ENCODE measurements at regions not wholly inside any gene's neighbourhood (a gene's known extent, or its start where the extent isn't known, plus 50 kb on each side); places are given as distances from the start of the nearest gene placed in this dataset.

DNA sequence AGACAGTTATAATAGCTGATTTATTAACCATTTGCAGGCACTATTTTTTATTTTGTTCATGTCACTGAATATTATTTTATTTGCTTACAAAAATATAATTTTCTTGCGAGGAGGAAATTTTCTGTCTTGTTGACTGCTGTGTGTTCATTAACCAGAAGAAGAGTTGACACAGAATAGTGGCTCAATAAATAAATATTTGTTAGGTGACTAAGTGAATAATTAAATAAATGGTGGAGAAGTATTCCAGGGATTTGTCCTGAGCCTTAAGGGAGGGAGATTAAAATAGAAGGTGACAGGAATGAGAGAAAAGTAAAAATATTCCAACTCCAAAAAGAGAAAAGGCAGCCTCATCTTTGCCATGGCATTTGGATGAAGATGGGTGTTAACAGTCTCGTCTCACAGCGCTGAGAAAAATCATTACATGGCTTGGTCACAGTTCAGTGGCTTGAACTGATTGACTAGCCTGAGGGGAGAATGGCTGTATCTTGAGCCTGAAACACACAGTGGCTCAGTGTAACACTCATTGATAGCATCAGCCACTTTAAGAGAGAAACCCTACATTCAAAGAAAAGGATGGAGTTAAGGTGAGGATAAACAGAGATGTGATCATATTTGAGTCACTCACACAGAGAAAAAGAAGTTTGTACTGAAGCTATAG lies 449.9 kb upstream of the NAALADL2 start:
- no peaks in the 10 kb centered on the region for H3K36me3 ChIP-seq (ENCODE audit: low read depth, low read length)
- H3K9me3 ChIP-seq (ENCODE audit: low read length), result no peaks in the 10 kb centered on the region
- no TSS peak for BruUV-seq (replicated peaks)
- TF ChIP-seq, protein P1, sequence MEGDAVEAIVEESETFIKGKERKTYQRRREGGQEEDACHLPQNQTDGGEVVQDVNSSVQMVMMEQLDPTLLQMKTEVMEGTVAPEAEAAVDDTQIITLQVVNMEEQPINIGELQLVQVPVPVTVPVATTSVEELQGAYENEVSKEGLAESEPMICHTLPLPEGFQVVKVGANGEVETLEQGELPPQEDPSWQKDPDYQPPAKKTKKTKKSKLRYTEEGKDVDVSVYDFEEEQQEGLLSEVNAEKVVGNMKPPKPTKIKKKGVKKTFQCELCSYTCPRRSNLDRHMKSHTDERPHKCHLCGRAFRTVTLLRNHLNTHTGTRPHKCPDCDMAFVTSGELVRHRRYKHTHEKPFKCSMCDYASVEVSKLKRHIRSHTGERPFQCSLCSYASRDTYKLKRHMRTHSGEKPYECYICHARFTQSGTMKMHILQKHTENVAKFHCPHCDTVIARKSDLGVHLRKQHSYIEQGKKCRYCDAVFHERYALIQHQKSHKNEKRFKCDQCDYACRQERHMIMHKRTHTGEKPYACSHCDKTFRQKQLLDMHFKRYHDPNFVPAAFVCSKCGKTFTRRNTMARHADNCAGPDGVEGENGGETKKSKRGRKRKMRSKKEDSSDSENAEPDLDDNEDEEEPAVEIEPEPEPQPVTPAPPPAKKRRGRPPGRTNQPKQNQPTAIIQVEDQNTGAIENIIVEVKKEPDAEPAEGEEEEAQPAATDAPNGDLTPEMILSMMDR (conservative IDR thresholded peaks at IDR 0.05; ENCODE audit: low read depth, low read length), result no peak
- TF ChIP-seq EZH2phosphoT487 (IDR thresholded peaks at IDR 0.05; ENCODE audit: borderline replicate concordance, low read length), result no peak
- TF ChIP-seq EZH2 (IDR thresholded peaks at IDR 0.05; ENCODE audit: low read length, unreplicated experiment), result no peak
- H3K79me2 ChIP-seq (ENCODE audit: low read length), result no peaks in the 10 kb centered on the region
- no peak overlapping the region for H3K4me3 ChIP-seq (ENCODE audit: low read length)
- peak overlapping the region; percentile 23; the same call in 1 of the 2 replicates for H3K27ac ChIP-seq (ENCODE audit: low read length)
- peaks cover 25% of the 10 kb centered on the region for H3K4me1 ChIP-seq (ENCODE audit: insufficient read depth, low read length)
- no peak overlapping the region for H3K9ac ChIP-seq (ENCODE audit: low read length)
- intact Hi-C loops (cut with micrococcal nuclease), result loop anchor here (1.0 to 5.0 kb wide), 2 partner anchors 31 to 738 kb away; no protein-coding TSS in a partner anchor
- no peaks in the 10 kb centered on the region for H3F3A ChIP-seq (ENCODE audit: low read length, unreplicated experiment)
- H3K9me2 ChIP-seq (replicated peaks; ENCODE audit: low read length), result 0 out of 2 replicates have a peak, but pooled peaks cover 4% of the 10 kb centered on the region
- ChIA-PET CTCF (interaction anchor here (0.7 kb wide), 1 partner anchor 11 kb away, joined by 3 read pairs; no protein-coding TSS in a partner anchor), POLR2A (ENCODE audit: unreplicated experiment) (interaction anchor here (0.6 to 0.7 kb wide), 2 partner anchors 13 to 15 kb away, joined by 3 to 14 read pairs; no protein-coding TSS in a partner anchor)
- no peaks in the 10 kb centered on the region for H4K20me1 ChIP-seq (ENCODE audit: low read length)
- ATAC-seq, result peak; percentile 72
- peak overlapping the region; percentile 22; the same call in 1 of the 2 replicates for H3K4me2 ChIP-seq (ENCODE audit: low read length)
- no peaks in the 10 kb centered on the region for H3K27me3 ChIP-seq (ENCODE audit: low read length)
- no peak overlapping the region for H2AFZ ChIP-seq (ENCODE audit: low read length)
- DNase-seq, result peak; percentile 47

DNA sequence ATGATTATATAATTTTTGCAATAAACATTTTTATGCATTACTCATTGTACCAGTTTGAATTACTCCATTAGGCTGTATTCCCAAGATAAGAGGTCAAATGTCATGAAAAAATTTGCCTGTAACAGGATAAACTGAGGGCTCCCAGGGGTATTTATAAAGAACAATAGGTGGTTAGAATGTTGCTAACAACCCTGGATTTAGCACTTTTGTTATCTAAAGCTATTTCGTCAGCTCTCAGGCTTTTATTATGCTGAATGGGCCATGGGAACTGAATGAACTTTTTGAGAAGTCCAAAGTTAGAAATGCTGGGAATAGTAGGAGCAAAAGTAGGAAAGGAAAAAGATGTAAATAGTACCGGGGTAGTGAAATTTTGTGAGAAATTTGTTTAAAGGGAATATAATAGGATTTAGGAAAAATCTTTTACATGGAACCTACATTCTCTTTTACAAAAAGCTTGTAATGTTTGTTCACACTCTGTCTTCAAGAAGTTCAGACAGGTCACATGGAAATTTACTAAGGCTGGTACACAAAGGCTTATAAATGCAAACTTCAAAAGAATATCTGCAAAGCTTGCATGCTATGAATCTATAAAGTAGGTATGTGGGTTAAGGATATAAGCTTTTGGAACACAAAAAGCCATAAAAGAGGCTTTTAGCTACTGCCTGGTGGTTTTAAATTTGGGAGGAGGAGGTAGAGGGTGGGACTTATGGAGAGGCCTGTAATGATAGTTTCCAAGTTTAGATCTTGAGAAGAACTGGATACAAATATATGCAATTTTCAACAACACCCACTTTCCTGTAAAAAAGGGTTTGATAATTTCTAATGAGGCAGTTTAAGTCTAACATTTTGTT lies 445.8 kb upstream of the NAALADL2 start:
- H3K27ac ChIP-seq (ENCODE audit: low read length), result no peak overlapping the region
- H3K9ac ChIP-seq (ENCODE audit: low read length), result no peak overlapping the region
- H3K27me3 ChIP-seq (ENCODE audit: low read length), result no peaks in the 10 kb centered on the region
- no peak for TF ChIP-seq EZH2phosphoT487 (IDR thresholded peaks at IDR 0.05; ENCODE audit: borderline replicate concordance, low read length)
- no peak for TF ChIP-seq EZH2 (IDR thresholded peaks at IDR 0.05; ENCODE audit: low read length, unreplicated experiment)
- TF ChIP-seq, protein P1 (conservative IDR thresholded peaks at IDR 0.05; ENCODE audit: low read depth, low read length), result no peak
- 0 out of 2 replicates have a peak, but pooled peaks cover 4% of the 10 kb centered on the region for H3K9me2 ChIP-seq (replicated peaks; ENCODE audit: low read length)
- H3K36me3 ChIP-seq (ENCODE audit: low read depth, low read length), result no peaks in the 10 kb centered on the region
- H2AFZ ChIP-seq (ENCODE audit: low read length), result 0 out of 2 replicates have a peak overlapping the region, but pooled peaks have one; percentile 24
- DNase-seq, result no peak
- ChIA-PET CTCF (no interaction called here), POLR2A (ENCODE audit: unreplicated experiment) (no interaction called here)
- peaks cover 22% of the 10 kb centered on the region for H3K4me1 ChIP-seq (ENCODE audit: insufficient read depth, low read length)
- no peaks in the 10 kb centered on the region for H3K79me2 ChIP-seq (ENCODE audit: low read length)
- H4K20me1 ChIP-seq (ENCODE audit: low read length), result no peaks in the 10 kb centered on the region
- no TSS peak for BruUV-seq (replicated peaks)
- no peak overlapping the region for H3K4me2 ChIP-seq (ENCODE audit: low read length)
- no peaks in the 10 kb centered on the region for H3K9me3 ChIP-seq (ENCODE audit: low read length)
- intact Hi-C loops (cut with micrococcal nuclease), result no loop called here
- no peak overlapping the region for H3K4me3 ChIP-seq (ENCODE audit: low read length)
- H3F3A ChIP-seq (ENCODE audit: low read length, unreplicated experiment), result no peaks in the 10 kb centered on the region
- ATAC-seq, result peak; percentile 14; the same call in 1 of the 2 replicates
